Vagina (tissue), 2 donors: ENCODE measurements at regions not wholly inside any gene's neighbourhood (a gene's known extent, or its start where the extent isn't known, plus 50 kb on each side); places are given as distances from the start of the nearest gene placed in this dataset.

Experiments used
- DNase-seq, 2 donors: peaks; one replicate each; pipeline ENCODE4 v3.0.0-alpha.2; 2017; ENCODE audit errors: extremely low spot score in 2 of 2
- H3K27ac ChIP-seq: fragments of 200-600 bp; sonication (generic); one replicate; pipeline ENCODE4 v1.5.1; 2019
- H3K27me3 ChIP-seq: fragments of 200-600 bp; sonication (generic); one replicate; pipeline ENCODE4 v1.5.1; 2019
- H3K36me3 ChIP-seq, 2 donors: fragments of 200-600 bp; sonication (generic); one replicate each; pipeline ENCODE4 v1.5.1; 2017 to 2019
- H3K4me1 ChIP-seq: fragments of 200-600 bp; sonication (generic); one replicate; pipeline ENCODE4 v1.5.1; 2019
- H3K4me3 ChIP-seq, 2 donors: fragments of 200-600 bp; sonication (generic); 1 replicate in 1 of 2; 2 replicates in 1 of 2; pipeline ENCODE4 v1.5.1; 2016 to 2019
- H3K9me3 ChIP-seq: fragments of 200-600 bp; sonication (generic); one replicate; pipeline ENCODE4 v1.5.1; 2019
- POLR2A ChIP-seq, 2 donors: fragments of 450-650 bp; IDR thresholded peaks; one replicate each; pipeline ENCODE4 v1.6.1; 2017; ENCODE audit warnings: antibody characterized with exemption in 2 of 2, mild to moderate bottlenecking in 2 of 2, moderate library complexity in 2 of 2
- POLR2AphosphoS5 ChIP-seq, 2 donors: sonication (generic); formaldehyde crosslinking; IDR thresholded peaks; one replicate each; pipeline ENCODE4 v1.9.0; 2017; ENCODE audit warnings: antibody characterized with exemption in 2 of 2, mild to moderate bottlenecking in 2 of 2, low read depth in 1 of 2; ENCODE audit not compliant: insufficient read depth in 1 of 2
- intact Hi-C: fragments of 100-400 bp; cut with DNase I; formaldehyde crosslinking; loops from one replicate; pipeline ENCODE4 v1.15.1; 2023
- TF ChIP-seq, protein P1 (sequence below), 3 experiments: fragments of 450-650 bp in 2 of 3; fragments of 200-600 bp in 1 of 3; sonication (generic) in 1 of 3; IDR thresholded peaks; one replicate each; pipeline ENCODE4 v1.5.1; 2017 to 2019; ENCODE audit warnings: antibody characterized with exemption in 3 of 3, mild to moderate bottlenecking in 2 of 3, moderate library complexity in 2 of 3

DNA sequence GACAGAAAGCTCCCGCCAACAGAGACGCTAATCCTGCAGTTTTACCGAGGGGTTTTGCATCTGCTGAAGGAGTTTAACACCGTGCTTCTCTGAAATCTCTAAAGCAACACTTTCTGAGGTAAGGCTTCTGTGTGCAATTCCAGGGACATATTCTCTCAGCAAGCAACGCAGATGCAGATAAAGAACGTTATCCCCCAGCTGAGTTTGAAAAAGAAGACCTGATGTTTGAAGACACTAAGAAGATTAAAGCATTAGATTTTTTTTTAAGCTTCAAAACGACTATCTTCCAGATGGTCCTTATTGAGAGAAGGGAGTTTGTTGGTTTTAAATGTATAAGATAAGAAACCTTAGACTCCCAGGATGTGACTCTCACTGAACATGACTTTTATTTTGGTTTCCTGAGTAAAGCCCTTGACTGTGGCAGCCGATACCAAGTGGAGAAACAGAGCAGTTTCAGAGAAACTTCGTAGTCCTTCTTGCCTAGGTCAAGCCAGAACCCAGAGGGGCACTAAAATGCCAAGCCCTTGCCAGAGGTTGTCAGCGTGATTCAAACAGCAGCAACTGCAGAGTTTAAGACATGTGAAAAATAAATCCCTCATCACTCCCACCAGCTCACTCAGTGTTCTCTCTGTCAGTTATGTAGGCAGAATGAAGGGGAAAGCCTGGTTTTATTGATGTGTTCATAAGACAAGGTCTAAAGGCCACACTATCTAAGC lies 353.3 kb upstream of the CNR1 start:
- no peak for DNase-seq
- H3K36me3 ChIP-seq, result no peaks in the 10 kb centered on the region
- H3K9me3 ChIP-seq, result no peaks in the 10 kb centered on the region
- no peak overlapping the region for H3K4me3 ChIP-seq
- H3K27me3 ChIP-seq, result no peaks in the 10 kb centered on the region
- intact Hi-C loops, result no loop called here
- H3K4me1 ChIP-seq, result no peaks in the 10 kb centered on the region
- H3K27ac ChIP-seq, result no peak overlapping the region
- TF ChIP-seq, protein P1, sequence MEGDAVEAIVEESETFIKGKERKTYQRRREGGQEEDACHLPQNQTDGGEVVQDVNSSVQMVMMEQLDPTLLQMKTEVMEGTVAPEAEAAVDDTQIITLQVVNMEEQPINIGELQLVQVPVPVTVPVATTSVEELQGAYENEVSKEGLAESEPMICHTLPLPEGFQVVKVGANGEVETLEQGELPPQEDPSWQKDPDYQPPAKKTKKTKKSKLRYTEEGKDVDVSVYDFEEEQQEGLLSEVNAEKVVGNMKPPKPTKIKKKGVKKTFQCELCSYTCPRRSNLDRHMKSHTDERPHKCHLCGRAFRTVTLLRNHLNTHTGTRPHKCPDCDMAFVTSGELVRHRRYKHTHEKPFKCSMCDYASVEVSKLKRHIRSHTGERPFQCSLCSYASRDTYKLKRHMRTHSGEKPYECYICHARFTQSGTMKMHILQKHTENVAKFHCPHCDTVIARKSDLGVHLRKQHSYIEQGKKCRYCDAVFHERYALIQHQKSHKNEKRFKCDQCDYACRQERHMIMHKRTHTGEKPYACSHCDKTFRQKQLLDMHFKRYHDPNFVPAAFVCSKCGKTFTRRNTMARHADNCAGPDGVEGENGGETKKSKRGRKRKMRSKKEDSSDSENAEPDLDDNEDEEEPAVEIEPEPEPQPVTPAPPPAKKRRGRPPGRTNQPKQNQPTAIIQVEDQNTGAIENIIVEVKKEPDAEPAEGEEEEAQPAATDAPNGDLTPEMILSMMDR (IDR thresholded peaks at IDR 0.05), result no peak
- TF ChIP-seq POLR2AphosphoS5 (IDR thresholded peaks at IDR 0.05; ENCODE audit: insufficient read depth in 1 of 2, low read depth in 1 of 2) (no peak), POLR2A (IDR thresholded peaks at IDR 0.05) (no peak)

GRCh38 chr6:88517737-88518136 lies 351.6 kb upstream of the CNR1 start:
- H3K4me3 ChIP-seq, result no peak overlapping the region
- intact Hi-C loops, result no loop called here
- TF ChIP-seq POLR2A (IDR thresholded peaks at IDR 0.05) (no peak), POLR2AphosphoS5 (IDR thresholded peaks at IDR 0.05; ENCODE audit: insufficient read depth in 1 of 2, low read depth in 1 of 2) (no peak)
- TF ChIP-seq, protein P1 (IDR thresholded peaks at IDR 0.05), result no peak
- H3K27me3 ChIP-seq, result no peaks in the 10 kb centered on the region
- H3K36me3 ChIP-seq, result no peaks in the 10 kb centered on the region
- no peaks in the 10 kb centered on the region for H3K4me1 ChIP-seq
- no peaks in the 10 kb centered on the region for H3K9me3 ChIP-seq
- H3K27ac ChIP-seq, result no peak overlapping the region
- DNase-seq, result no peak

DNA sequence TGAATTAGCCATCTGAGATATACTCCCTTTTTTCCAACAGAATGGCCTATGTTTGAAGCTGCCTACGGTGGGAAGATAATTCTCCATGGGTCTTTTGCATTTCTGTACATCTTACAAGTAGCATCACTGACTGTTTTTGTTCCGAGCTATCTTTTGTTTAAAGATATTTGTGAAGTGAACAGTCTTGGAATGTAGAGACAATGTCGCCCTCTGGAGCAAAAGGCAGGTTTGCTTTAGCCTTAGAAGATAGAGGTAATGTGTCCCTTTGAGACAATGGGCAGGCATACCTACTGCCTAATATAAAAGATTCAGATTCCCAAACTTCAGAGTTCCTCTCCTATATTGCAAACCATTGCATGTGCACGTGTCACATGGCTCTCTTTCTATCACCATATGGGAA lies 347.8 kb upstream of the CNR1 start:
- Histone ChIP-seq H3K4me3 (no peak overlapping the region), H3K27me3 (no peaks in the 10 kb centered on the region), H3K4me1 (no peaks in the 10 kb centered on the region), H3K27ac (no peak overlapping the region), H3K36me3 (no peaks in the 10 kb centered on the region), H3K9me3 (no peaks in the 10 kb centered on the region)
- DNase-seq, result no peak
- intact Hi-C loops, result no loop called here
- TF ChIP-seq POLR2A (IDR thresholded peaks at IDR 0.05) (no peak), POLR2AphosphoS5 (IDR thresholded peaks at IDR 0.05; ENCODE audit: insufficient read depth in 1 of 2, low read depth in 1 of 2) (no peak)
- TF ChIP-seq, protein P1 (IDR thresholded peaks at IDR 0.05), result no peak

DNA sequence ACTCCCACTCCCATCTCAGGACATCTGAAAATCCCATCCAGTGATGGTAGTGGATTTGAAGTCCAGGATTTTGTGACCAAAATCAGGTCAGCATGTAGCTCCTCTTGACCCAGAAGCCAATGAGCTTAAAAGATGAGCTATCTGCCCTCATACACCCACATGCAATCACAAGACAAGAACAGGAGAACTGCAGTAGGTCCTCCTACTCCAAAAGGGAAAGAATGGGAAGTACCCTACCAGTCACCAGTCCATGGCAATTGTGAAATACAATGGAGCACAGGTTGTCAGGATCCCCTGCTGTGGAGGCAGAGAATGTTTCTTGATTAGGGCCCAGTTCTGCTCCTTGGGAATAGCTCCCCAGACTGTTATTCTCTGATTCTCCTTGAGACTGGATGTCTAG lies 347.3 kb upstream of the CNR1 start:
- Histone ChIP-seq H3K27ac (no peak overlapping the region), H3K36me3 (no peaks in the 10 kb centered on the region), H3K4me3 (no peak overlapping the region), H3K27me3 (no peaks in the 10 kb centered on the region), H3K4me1 (no peaks in the 10 kb centered on the region), H3K9me3 (no peaks in the 10 kb centered on the region)
- intact Hi-C loops, result no loop called here
- no peak for TF ChIP-seq POLR2AphosphoS5 (IDR thresholded peaks at IDR 0.05; ENCODE audit: insufficient read depth in 1 of 2, low read depth in 1 of 2)
- TF ChIP-seq, protein P1 (IDR thresholded peaks at IDR 0.05), result no peak
- TF ChIP-seq POLR2A (IDR thresholded peaks at IDR 0.05), result no peak
- DNase-seq, result no peak

- no peaks in the 10 kb centered on the region for H3K9me3 ChIP-seq
These were observed 346.8 kb upstream of the CNR1 start for GRCh38 chr6:88512951-88513350.

More at GRCh38 chr6:88512951-88513350, 346.8 kb upstream of the CNR1 start:
- Histone ChIP-seq H3K27ac (no peak overlapping the region), H3K27me3 (no peaks in the 10 kb centered on the region), H3K4me1 (no peaks in the 10 kb centered on the region), H3K36me3 (no peaks in the 10 kb centered on the region), H3K4me3 (no peak overlapping the region)
- intact Hi-C loops, result no loop called here
- TF ChIP-seq POLR2AphosphoS5 (IDR thresholded peaks at IDR 0.05; ENCODE audit: insufficient read depth in 1 of 2, low read depth in 1 of 2) (no peak), POLR2A (IDR thresholded peaks at IDR 0.05) (no peak)
- TF ChIP-seq, protein P1 (IDR thresholded peaks at IDR 0.05), result no peak
- DNase-seq, result no peak
